DOHH2 (cell line): ENCODE measurements at regions not wholly inside any gene's neighbourhood (a gene's known extent, or its start where the extent isn't known, plus 50 kb on each side); places are given as distances from the start of the nearest gene placed in this dataset.

Experiments
- H3F3A ChIP-seq: fragments of 200-600 bp; sonication (generic), shearing (Covaris generic); 2 replicates; pipeline ENCODE4 v1.6.0; 2016; ENCODE audit warnings: antibody characterized with exemption, mild to moderate bottlenecking; ENCODE audit not compliant: control insufficient read depth, insufficient read depth
- H3K27ac ChIP-seq: fragments of 200-600 bp; sonication (generic); 2 replicates; pipeline ENCODE4 v1.5.1; 2014; ENCODE audit warnings: low read depth, mild to moderate bottlenecking, low read length, moderate library complexity
- H3K27me3 ChIP-seq: fragments of 200-600 bp; sonication (generic); 2 replicates; pipeline ENCODE4 v1.6.1; 2014; ENCODE audit warnings: mild to moderate bottlenecking, low read length, mixed read lengths; ENCODE audit not compliant: control insufficient read depth
- H3K36me3 ChIP-seq: fragments of 200-600 bp; sonication (generic); 2 replicates; pipeline ENCODE4 v1.6.1; 2014; ENCODE audit warnings: mild to moderate bottlenecking, low read length, moderate library complexity, mixed read lengths; ENCODE audit not compliant: control insufficient read depth
- H3K4me1 ChIP-seq: fragments of 200-600 bp; sonication (generic); 2 replicates; pipeline ENCODE4 v1.6.1; 2014; ENCODE audit warnings: mild to moderate bottlenecking, low read length, mixed read lengths; ENCODE audit not compliant: control insufficient read depth
- H3K4me2 ChIP-seq: fragments of 200-600 bp; sonication (generic); 2 replicates; pipeline ENCODE4 v1.6.0; 2014; ENCODE audit warnings: mild to moderate bottlenecking, low read length, moderate library complexity
- H3K4me3 ChIP-seq: fragments of 200-600 bp; sonication (generic); 2 replicates; pipeline ENCODE4 v1.5.1; 2014; ENCODE audit warnings: mild to moderate bottlenecking, low read length, mixed read lengths
- H3K79me2 ChIP-seq: fragments of 200-600 bp; sonication (generic); 2 replicates; pipeline ENCODE4 v1.6.1; 2014; ENCODE audit warnings: mild to moderate bottlenecking, low read length, mixed read lengths; ENCODE audit not compliant: control insufficient read depth
- H3K9me2 ChIP-seq: fragments of 200-600 bp; sonication (generic); replicated peaks from 2 replicates; pipeline ENCODE4 v1.6.1; 2014; ENCODE audit warnings: mild to moderate bottlenecking, low read length, mixed read lengths; ENCODE audit not compliant: control insufficient read depth
- H3K9me3 ChIP-seq: fragments of 200-600 bp; sonication (generic); 2 replicates; pipeline ENCODE4 v1.6.1; 2014; ENCODE audit warnings: antibody characterized with exemption, low read length, mixed read lengths; ENCODE audit not compliant: control insufficient read depth, insufficient read depth
- H4K20me1 ChIP-seq: fragments of 200-600 bp; sonication (generic); 2 replicates; pipeline ENCODE4 v1.6.0; 2014; ENCODE audit warnings: low read depth, mild to moderate bottlenecking, antibody characterized with exemption, low read length, moderate library complexity; ENCODE audit not compliant: control insufficient read depth, insufficient read depth
- EZH2phosphoT487 ChIP-seq: fragments of 200-600 bp; sonication (generic); IDR thresholded peaks from 2 replicates; pipeline ENCODE4 v1.6.1; 2017; ENCODE audit warnings: borderline replicate concordance, mild to moderate bottlenecking, antibody characterized with exemption, low read length, moderate library complexity, mixed read lengths
- TF ChIP-seq, protein P1 (sequence below): fragments of 200-600 bp; sonication (generic); IDR thresholded peaks from one replicate; pipeline ENCODE4 v1.5.1; 2014; ENCODE audit warnings: antibody characterized with exemption, mild to moderate bottlenecking, low read depth, low read length; ENCODE audit not compliant: poor library complexity, severe bottlenecking

DNA sequence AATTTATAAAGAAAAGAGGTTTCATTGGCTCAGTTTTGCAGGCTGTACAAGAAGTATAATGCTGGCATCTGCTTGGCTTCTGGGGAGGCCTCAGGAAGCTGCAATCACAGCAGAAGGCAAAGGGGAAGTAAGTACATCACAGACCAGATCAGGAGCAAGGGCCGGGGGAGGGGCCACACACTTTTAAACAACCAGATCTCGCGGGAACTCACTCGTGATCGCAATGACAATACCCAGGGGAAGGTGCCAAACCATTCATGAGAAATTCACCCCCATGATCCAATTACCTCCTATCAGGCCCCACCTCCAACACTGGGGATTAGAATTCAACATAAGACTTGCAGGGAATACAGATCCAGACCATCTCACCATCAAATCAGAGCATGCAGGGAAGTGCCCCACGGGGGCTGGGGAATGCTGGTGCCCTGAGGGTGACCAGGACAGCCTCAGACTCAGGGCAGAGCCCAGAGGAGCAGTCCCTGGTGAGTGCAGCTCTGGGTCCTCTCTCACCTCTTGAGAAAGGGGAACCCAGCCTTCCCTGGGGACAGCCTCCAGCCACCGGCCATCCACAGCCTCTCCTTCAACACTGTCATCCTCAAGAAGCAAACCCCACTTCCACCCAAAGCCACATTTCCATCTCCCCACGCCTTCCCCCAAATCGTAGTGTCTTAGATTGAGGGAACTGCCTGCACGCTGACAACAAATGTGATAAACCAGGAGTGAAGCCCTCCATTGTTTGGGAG is 80.7 kb downstream of the ANKRD60 start:
- H3K9me2 ChIP-seq = no peaks in the 10 kb centered on the region
- H3K36me3 ChIP-seq = no peaks in the 10 kb centered on the region
- no peak overlapping the region for H3K4me3 ChIP-seq
- H3K4me1 ChIP-seq = no peaks in the 10 kb centered on the region
- H3K79me2 ChIP-seq = no peaks in the 10 kb centered on the region
- no peaks in the 10 kb centered on the region for H3F3A ChIP-seq
- no peak overlapping the region for H3K27ac ChIP-seq
- no peaks in the 10 kb centered on the region for H3K9me3 ChIP-seq
- H3K4me2 ChIP-seq = no peak overlapping the region
- H3K27me3 ChIP-seq = no peaks in the 10 kb centered on the region; the same call in 1 of the 2 replicates
- TF ChIP-seq, protein P1, sequence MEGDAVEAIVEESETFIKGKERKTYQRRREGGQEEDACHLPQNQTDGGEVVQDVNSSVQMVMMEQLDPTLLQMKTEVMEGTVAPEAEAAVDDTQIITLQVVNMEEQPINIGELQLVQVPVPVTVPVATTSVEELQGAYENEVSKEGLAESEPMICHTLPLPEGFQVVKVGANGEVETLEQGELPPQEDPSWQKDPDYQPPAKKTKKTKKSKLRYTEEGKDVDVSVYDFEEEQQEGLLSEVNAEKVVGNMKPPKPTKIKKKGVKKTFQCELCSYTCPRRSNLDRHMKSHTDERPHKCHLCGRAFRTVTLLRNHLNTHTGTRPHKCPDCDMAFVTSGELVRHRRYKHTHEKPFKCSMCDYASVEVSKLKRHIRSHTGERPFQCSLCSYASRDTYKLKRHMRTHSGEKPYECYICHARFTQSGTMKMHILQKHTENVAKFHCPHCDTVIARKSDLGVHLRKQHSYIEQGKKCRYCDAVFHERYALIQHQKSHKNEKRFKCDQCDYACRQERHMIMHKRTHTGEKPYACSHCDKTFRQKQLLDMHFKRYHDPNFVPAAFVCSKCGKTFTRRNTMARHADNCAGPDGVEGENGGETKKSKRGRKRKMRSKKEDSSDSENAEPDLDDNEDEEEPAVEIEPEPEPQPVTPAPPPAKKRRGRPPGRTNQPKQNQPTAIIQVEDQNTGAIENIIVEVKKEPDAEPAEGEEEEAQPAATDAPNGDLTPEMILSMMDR = no peak
- no peaks in the 10 kb centered on the region for H4K20me1 ChIP-seq

DNA sequence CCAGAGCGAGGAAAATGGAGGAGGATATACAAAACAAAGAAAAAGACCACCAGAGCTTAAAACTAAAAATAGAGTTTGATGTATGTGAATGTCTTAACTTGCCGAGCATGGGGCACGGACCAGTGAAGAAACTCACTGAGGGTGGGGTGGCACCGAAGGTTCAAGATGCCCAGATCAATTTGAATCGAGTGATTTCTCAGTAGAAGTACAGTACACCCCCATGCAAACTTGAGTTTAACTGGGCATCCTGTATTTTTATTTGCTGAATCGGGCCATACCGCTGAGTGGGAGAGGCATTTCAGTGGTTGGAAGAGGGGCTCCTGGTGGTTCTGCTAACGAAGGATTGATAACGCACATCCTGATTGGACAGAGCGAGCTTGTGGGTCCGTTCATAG is 81.7 kb downstream of the ANKRD60 start:
- TF ChIP-seq EZH2phosphoT487 = no peak
- TF ChIP-seq, protein P1 = no peak
- Histone ChIP-seq H3K79me2 (no peaks in the 10 kb centered on the region), H3K4me2 (no peak overlapping the region), H3K27ac (no peak overlapping the region), H3F3A (no peaks in the 10 kb centered on the region), H3K4me1 (no peaks in the 10 kb centered on the region), H4K20me1 (no peaks in the 10 kb centered on the region), H3K4me3 (no peak overlapping the region), H3K36me3 (no peaks in the 10 kb centered on the region), H3K27me3 (no peaks in the 10 kb centered on the region; the same call in 1 of the 2 replicates), H3K9me2 (no peaks in the 10 kb centered on the region), H3K9me3 (no peaks in the 10 kb centered on the region)

DNA sequence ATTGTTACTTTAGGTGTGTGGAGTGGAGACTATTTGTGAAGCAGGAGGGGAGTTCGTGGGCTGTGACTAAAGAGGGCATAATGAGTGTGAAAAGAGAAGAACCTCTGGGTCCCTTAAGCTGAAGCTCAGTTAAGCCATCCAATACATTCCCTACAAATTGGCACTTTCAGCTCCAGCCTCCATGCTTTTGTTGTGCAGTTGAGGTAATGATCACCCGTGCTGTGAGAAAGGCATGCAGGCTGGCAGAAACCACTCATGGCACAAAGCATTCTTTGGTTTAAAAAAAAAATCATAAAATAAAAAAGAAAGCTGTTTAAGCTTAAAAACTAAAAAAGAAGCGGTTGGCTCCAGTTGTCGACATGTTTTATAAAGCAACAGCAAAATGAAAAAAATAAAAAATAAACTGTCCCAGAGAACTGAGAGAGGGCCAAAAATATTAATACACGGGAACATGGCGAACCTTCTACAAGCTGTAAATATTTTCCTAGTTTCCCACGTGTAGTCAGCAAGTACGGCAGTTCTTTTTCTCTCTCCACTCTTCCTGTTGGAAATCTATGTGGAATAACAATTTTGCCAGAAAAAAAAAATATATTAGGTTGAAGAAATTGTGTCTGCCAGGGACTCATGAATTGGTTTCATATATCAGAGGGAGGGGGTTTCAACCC is 82.2 kb downstream of the ANKRD60 start:
- H3K79me2 ChIP-seq = no peaks in the 10 kb centered on the region
- H3K27me3 ChIP-seq = no peaks in the 10 kb centered on the region; the same call in 1 of the 2 replicates
- no peaks in the 10 kb centered on the region for H3K36me3 ChIP-seq
- H3K9me3 ChIP-seq = no peaks in the 10 kb centered on the region
- TF ChIP-seq, protein P1 = no peak
- TF ChIP-seq EZH2phosphoT487 = no peak
- no peak overlapping the region for H3K4me3 ChIP-seq
- H3K9me2 ChIP-seq = no peaks in the 10 kb centered on the region
- no peak overlapping the region for H3K4me2 ChIP-seq
- no peaks in the 10 kb centered on the region for H4K20me1 ChIP-seq
- no peaks in the 10 kb centered on the region for H3F3A ChIP-seq
- no peak overlapping the region for H3K27ac ChIP-seq
- no peaks in the 10 kb centered on the region for H3K4me1 ChIP-seq
